Neural progenitor cell (in vitro differentiated cells): ENCODE measurements at regions not wholly inside any gene's neighbourhood (a gene's known extent, or its start where the extent isn't known, plus 50 kb on each side); places are given as distances from the start of the nearest gene placed in this dataset. TPM values are rescaled to one million over a fixed set of nuclear protein-coding genes. Genes with fewer than 3 reads are reported as not detected.

ENCODE experiments used
- DNase-seq: peaks from one replicate; pipeline ENCODE4 v3.0.0-alpha.2; 2016; ENCODE audit warnings: low spot score
- H2AFZ ChIP-seq: fragments of 200-600 bp; sonication (generic); replicated peaks from 2 replicates; pipeline ENCODE4 v1.6.1; 2016; ENCODE audit warnings: antibody characterized with exemption
- H3F3A ChIP-seq: fragments of 200-600 bp; sonication (generic); 2 replicates; pipeline ENCODE4 v1.6.1; 2016; ENCODE audit warnings: antibody characterized with exemption, low read depth
- H3K27ac ChIP-seq: fragments of 200-600 bp; sonication (generic); 2 replicates; pipeline ENCODE4 v1.5.1; 2016; ENCODE audit warnings: mild to moderate bottlenecking
- H3K27me3 ChIP-seq: fragments of 200-600 bp; sonication (generic); 2 replicates; pipeline ENCODE4 v1.6.1; 2016; ENCODE audit warnings: mild to moderate bottlenecking, moderate library complexity
- H3K36me3 ChIP-seq: fragments of 200-600 bp; sonication (generic); 2 replicates; pipeline ENCODE4 v1.5.1; 2016
- H3K4me1 ChIP-seq: fragments of 200-600 bp; sonication (generic); 2 replicates; pipeline ENCODE4 v1.6.1; 2016; ENCODE audit warnings: mixed run types
- H3K4me2 ChIP-seq: fragments of 200-600 bp; sonication (generic); 2 replicates; pipeline ENCODE4 v1.6.1; 2016
- H3K4me3 ChIP-seq: fragments of 200-600 bp; sonication (generic); 2 replicates; pipeline ENCODE4 v1.5.1; 2016
- H3K79me2 ChIP-seq: fragments of 200-600 bp; sonication (generic); 2 replicates; pipeline ENCODE4 v1.6.1; 2016; ENCODE audit warnings: low read depth
- H3K9ac ChIP-seq: fragments of 200-600 bp; sonication (generic); 2 replicates; pipeline ENCODE4 v1.6.1; 2016
- H3K9me3 ChIP-seq: fragments of 200-600 bp; sonication (generic); 2 replicates; pipeline ENCODE4 v1.5.1; 2016; ENCODE audit warnings: low read depth
- H4K20me1 ChIP-seq: fragments of 200-600 bp; sonication (generic); 2 replicates; pipeline ENCODE4 v1.6.1; 2016; ENCODE audit warnings: low read depth
- H3K27ac Mint-ChIP-seq: 3 replicates; pipeline ENCODE4 v1.8.0; 2021; ENCODE audit warnings: mixed read lengths
- H3K27me3 Mint-ChIP-seq: 2 replicates; pipeline ENCODE4 v1.8.0; 2022; ENCODE audit warnings: low read depth, mild to moderate bottlenecking, inconsistent platforms, moderate library complexity, mixed read lengths; ENCODE audit not compliant: insufficient read depth
- H3K36me3 Mint-ChIP-seq: 3 replicates; pipeline ENCODE4 v1.8.0; 2021; ENCODE audit warnings: mixed read lengths
- H3K4me1 Mint-ChIP-seq: 3 replicates; pipeline ENCODE4 v1.8.0; 2021; ENCODE audit warnings: mixed read lengths
- H3K4me3 Mint-ChIP-seq: 3 replicates; pipeline ENCODE4 v1.8.0; 2021; ENCODE audit warnings: mild to moderate bottlenecking, moderate library complexity, mixed read lengths
- H3K9me3 Mint-ChIP-seq: 3 replicates; pipeline ENCODE4 v1.8.0; 2020; ENCODE audit warnings: mixed read lengths
- CTCF ChIP-seq: fragments of 200-600 bp; sonication (generic); IDR thresholded peaks from 2 replicates; pipeline ENCODE4 v1.5.1; 2017; ENCODE audit warnings: antibody characterized with exemption, mild to moderate bottlenecking
- EZH2 ChIP-seq: fragments of 200-600 bp; sonication (generic); IDR thresholded peaks from 2 replicates; pipeline ENCODE4 v1.6.1; 2017; ENCODE audit warnings: antibody characterized with exemption, mild to moderate bottlenecking, moderate library complexity
- EZH2phosphoT487 ChIP-seq: fragments of 200-600 bp; sonication (generic); IDR thresholded peaks from 2 replicates; pipeline ENCODE4 v1.6.1; 2017; ENCODE audit warnings: antibody characterized with exemption
- small RNA-seq: library from RNA; depleted of rRNA; stranded (forward); fragments of <200 nt; gene quantifications from one replicate; pipeline ENCODE3, GENCODE V24; 2015

- no peak for TF ChIP-seq CTCF
- TF ChIP-seq EZH2phosphoT487: no peak
- no peak for TF ChIP-seq EZH2
- no peaks in the 10 kb centered on the region for H3K36me3 ChIP-seq
- no peaks in the 10 kb centered on the region for H3K27me3 ChIP-seq
- H3K79me2 ChIP-seq: no peaks in the 10 kb centered on the region
- no peak overlapping the region for H3K9ac ChIP-seq
- H3K4me1 ChIP-seq: peaks cover 6% of the 10 kb centered on the region
- H3K4me1 Mint-ChIP-seq: no peaks in the 10 kb centered on the region
- no peaks in the 10 kb centered on the region for H3F3A ChIP-seq
- H4K20me1 ChIP-seq: no peaks in the 10 kb centered on the region
- DNase-seq: no peak
- H3K9me3 Mint-ChIP-seq: no peaks in the 10 kb centered on the region
- no peak overlapping the region for H3K27ac Mint-ChIP-seq
- H3K27me3 Mint-ChIP-seq: no peaks in the 10 kb centered on the region
- H3K27ac ChIP-seq: no peak overlapping the region
- no peaks in the 10 kb centered on the region for H3K36me3 Mint-ChIP-seq
- no peak overlapping the region for H3K4me3 Mint-ChIP-seq
- no peak overlapping the region for H3K4me3 ChIP-seq
- no peak overlapping the region for H3K4me2 ChIP-seq
- no peaks in the 10 kb centered on the region for H3K9me3 ChIP-seq
- peak overlapping the region; percentile 65 for H2AFZ ChIP-seq
These were observed 439.7 kb upstream of the DIAPH2 start for GRCh38 chrX:96244955-96245354.

GRCh38 chrX:96246436-96246835 is 438.2 kb upstream of the DIAPH2 start:
- no peak for TF ChIP-seq EZH2phosphoT487
- no peak for TF ChIP-seq CTCF
- no peak for TF ChIP-seq EZH2
- Mint-ChIP-seq H3K4me1 (no peaks in the 10 kb centered on the region), H3K36me3 (no peaks in the 10 kb centered on the region), H3K27ac (no peak overlapping the region), H3K9me3 (no peaks in the 10 kb centered on the region), H3K4me3 (no peak overlapping the region), H3K27me3 (no peaks in the 10 kb centered on the region)
- Histone ChIP-seq H2AFZ (peak overlapping the region; percentile 19), H3K79me2 (no peaks in the 10 kb centered on the region), H3K36me3 (no peaks in the 10 kb centered on the region), H3K4me1 (peaks cover 6% of the 10 kb centered on the region), H3K27ac (no peak overlapping the region), H3F3A (no peaks in the 10 kb centered on the region), H3K9me3 (no peaks in the 10 kb centered on the region), H3K9ac (no peak overlapping the region), H3K27me3 (no peaks in the 10 kb centered on the region), H3K4me3 (no peak overlapping the region), H3K4me2 (no peak overlapping the region), H4K20me1 (no peaks in the 10 kb centered on the region)
- DNase-seq: no peak

Small RNA genes lying in the stretch of these regions (small RNA-seq; reads per million reads assigned to genes)
- gene AL022161.1 (not detected), gene RN7SL379P (not detected), gene RNA5SP510 (not detected), gene RPS29P28 (not detected)
